Fibroblast of lung (primary cell): ENCODE measurements at regions not wholly inside any gene's neighbourhood (a gene's known extent, or its start where the extent isn't known, plus 50 kb on each side); places are given as distances from the start of the nearest gene placed in this dataset.

Experiments used
- CTCF ChIP-seq, 2 donors: IDR thresholded peaks in 1 of 2; conservative IDR thresholded peaks in 1 of 2; 1 replicate in 1 of 2; 2 replicates in 1 of 2; pipeline ENCODE4 v1.5.1; 2011 to 2012; ENCODE audit warnings: low read length in 2 of 2, control low read depth in 1 of 2, inconsistent platforms in 1 of 2, low read depth in 1 of 2, mild to moderate bottlenecking in 1 of 2
- EZH2 ChIP-seq: IDR thresholded peaks from 2 replicates; pipeline ENCODE4 v1.5.1; 2012; ENCODE audit warnings: low read length, control low read depth, mild to moderate bottlenecking; ENCODE audit errors: missing control alignments

GRCh38 chr2:221006084-221006483, 566.0 kb downstream of the EPHA4 start:
- TF ChIP-seq CTCF (conservative IDR thresholded peaks at IDR 0.05 in 1 of 2, IDR thresholded peaks at IDR 0.05 in 1 of 2; ENCODE audit: low read depth in 1 of 2, low read length in 2 of 2) (no peak), EZH2 (no peak)
